ENCODE measurements at regions not wholly inside any gene's neighbourhood (a gene's known extent, or its start where the extent isn't known, plus 50 kb on each side); places are given as distances from the start of the nearest gene placed in this dataset.

GRCh38 chr3:71962561-71963240 lies 177.8 kb upstream of the PROK2 start:
- Mint-ChIP-seq H3K4me1 (ENCODE audit: low read depth, unreplicated experiment) (peaks cover 12% of the 10 kb centered on the region), H3K36me3 (ENCODE audit: unreplicated experiment) (no peaks in the 10 kb centered on the region), H3K9me3 (ENCODE audit: unreplicated experiment) (no peaks in the 10 kb centered on the region), H3K27me3 (ENCODE audit: unreplicated experiment) (no peaks in the 10 kb centered on the region), H3K4me3 (ENCODE audit: unreplicated experiment) (no peak overlapping the region), H3K27ac (ENCODE audit: unreplicated experiment) (no peak overlapping the region)
- DNase-seq = no peak
- TF ChIP-seq CTCF (IDR thresholded peaks at IDR 0.05; ENCODE audit: partially characterized antibody, unreplicated experiment) = no peak

GRCh38 chr3:71961891-71962290 lies 176.9 kb upstream of the PROK2 start:
- no peak for TF ChIP-seq CTCF (IDR thresholded peaks at IDR 0.05; ENCODE audit: partially characterized antibody, unreplicated experiment)
- Mint-ChIP-seq H3K4me1 (ENCODE audit: low read depth, unreplicated experiment) (peaks cover 11% of the 10 kb centered on the region), H3K4me3 (ENCODE audit: unreplicated experiment) (no peak overlapping the region), H3K27ac (ENCODE audit: unreplicated experiment) (no peak overlapping the region), H3K27me3 (ENCODE audit: unreplicated experiment) (no peaks in the 10 kb centered on the region), H3K36me3 (ENCODE audit: unreplicated experiment) (peaks cover 4% of the 10 kb centered on the region), H3K9me3 (ENCODE audit: unreplicated experiment) (peaks cover 3% of the 10 kb centered on the region)
- DNase-seq = no peak

GRCh38 chr3:71961378-71961777 lies 176.4 kb upstream of the PROK2 start:
- Mint-ChIP-seq H3K4me3 (ENCODE audit: unreplicated experiment) (no peak overlapping the region), H3K27me3 (ENCODE audit: unreplicated experiment) (no peaks in the 10 kb centered on the region), H3K36me3 (ENCODE audit: unreplicated experiment) (peaks cover 4% of the 10 kb centered on the region), H3K9me3 (ENCODE audit: unreplicated experiment) (peaks cover 3% of the 10 kb centered on the region), H3K27ac (ENCODE audit: unreplicated experiment) (no peak overlapping the region), H3K4me1 (ENCODE audit: low read depth, unreplicated experiment) (peaks cover 6% of the 10 kb centered on the region)
- DNase-seq = no peak
- no peak for TF ChIP-seq CTCF (IDR thresholded peaks at IDR 0.05; ENCODE audit: partially characterized antibody, unreplicated experiment)

GRCh38 chr3:71958533-71958932 lies 173.6 kb upstream of the PROK2 start:
- Mint-ChIP-seq H3K27me3 (ENCODE audit: unreplicated experiment) (no peaks in the 10 kb centered on the region), H3K4me1 (ENCODE audit: low read depth, unreplicated experiment) (peaks cover 9% of the 10 kb centered on the region), H3K27ac (ENCODE audit: unreplicated experiment) (no peak overlapping the region)

More at GRCh38 chr3:71958533-71958932, 173.6 kb upstream of the PROK2 start:
- DNase-seq = no peak
- no peak for TF ChIP-seq CTCF (IDR thresholded peaks at IDR 0.05; ENCODE audit: partially characterized antibody, unreplicated experiment)
- peaks cover 3% of the 10 kb centered on the region for H3K9me3 Mint-ChIP-seq (ENCODE audit: unreplicated experiment)
- H3K36me3 Mint-ChIP-seq (ENCODE audit: unreplicated experiment) = peaks cover 4% of the 10 kb centered on the region
- H3K4me3 Mint-ChIP-seq (ENCODE audit: unreplicated experiment) = no peak overlapping the region

Measured in glutamatergic neuron (in vitro differentiated cells).